HEK293 (cell line): ENCODE measurements at regions not wholly inside any gene's neighbourhood (a gene's known extent, or its start where the extent isn't known, plus 50 kb on each side); places are given as distances from the start of the nearest gene placed in this dataset.

Experiments used
- BCL11A ChIP-seq: fragments of 450-650 bp; formaldehyde crosslinking; IDR thresholded peaks from 2 replicates; pipeline ENCODE4 v1.5.1; 2016; ENCODE audit warnings: low read depth, missing biosample characterization, missing genetic modification characterization
- GLIS2 ChIP-seq: fragments of 450-650 bp; formaldehyde crosslinking; IDR thresholded peaks from 2 replicates; pipeline ENCODE4 v1.5.1; 2016; ENCODE audit warnings: missing biosample characterization, missing genetic modification characterization
- KLF16 ChIP-seq: fragments of 450-650 bp; formaldehyde crosslinking; IDR thresholded peaks from 2 replicates; pipeline ENCODE4 v1.5.1; 2017; ENCODE audit warnings: missing biosample characterization, missing genetic modification characterization
- ZNF202 ChIP-seq: fragments of 450-650 bp; formaldehyde crosslinking; IDR thresholded peaks from 2 replicates; pipeline ENCODE4 v1.5.1; 2016; ENCODE audit warnings: missing biosample characterization, missing genetic modification characterization, borderline replicate concordance
- ZNF23 ChIP-seq: fragments of 450-650 bp; formaldehyde crosslinking; IDR thresholded peaks from 2 replicates; pipeline ENCODE4 v1.5.1; 2016; ENCODE audit warnings: missing biosample characterization, missing genetic modification characterization, borderline replicate concordance
- ZNF274 ChIP-seq, 2 experiments: fragments of 200-500 bp in 1 of 2; fragments of 450-650 bp in 1 of 2; sonication (Bioruptor generic) in 1 of 2; formaldehyde crosslinking in 1 of 2; IDR thresholded peaks; 2 replicates each; pipeline versions ENCODE4 v1.5.1 to v1.6.1; 2014 to 2016; ENCODE audit warnings: borderline replicate concordance in 1 of 2, inconsistent platforms in 1 of 2, low read length in 1 of 2, missing biosample characterization in 1 of 2, missing genetic modification characterization in 1 of 2
- ZNF335 ChIP-seq: fragments of 450-650 bp; formaldehyde crosslinking; conservative IDR thresholded peaks from 2 replicates; pipeline ENCODE4 v1.5.1; 2016; ENCODE audit warnings: missing biosample characterization, missing genetic modification characterization
- ZNF549 ChIP-seq: fragments of 450-650 bp; IDR thresholded peaks from 2 replicates; pipeline ENCODE4 v1.5.1; 2018; ENCODE audit warnings: missing biosample characterization, missing genetic modification characterization, mild to moderate bottlenecking, inconsistent platforms, moderate library complexity
- ZNF629 ChIP-seq: fragments of 450-650 bp; formaldehyde crosslinking; IDR thresholded peaks from 2 replicates; pipeline ENCODE4 v1.5.1; 2017; ENCODE audit warnings: missing biosample characterization, missing genetic modification characterization
- ZNF707 ChIP-seq: fragments of 450-650 bp; formaldehyde crosslinking; IDR thresholded peaks from 2 replicates; pipeline ENCODE4 v1.5.1; 2016; ENCODE audit warnings: missing biosample characterization, missing genetic modification characterization
- ZNF792 ChIP-seq: fragments of 450-650 bp; formaldehyde crosslinking; IDR thresholded peaks from 2 replicates; pipeline ENCODE4 v1.5.1; 2016; ENCODE audit warnings: missing biosample characterization, missing genetic modification characterization
- TF ChIP-seq, protein P1 (sequence below): fragments of 450-650 bp; formaldehyde crosslinking; IDR thresholded peaks from 2 replicates; pipeline ENCODE4 v1.5.1; 2016; ENCODE audit warnings: missing biosample characterization, missing genetic modification characterization
- TF ChIP-seq, protein P2 (sequence below): fragments of 450-650 bp; formaldehyde crosslinking; IDR thresholded peaks from 2 replicates; pipeline ENCODE4 v1.5.1; 2016; ENCODE audit warnings: missing biosample characterization, missing genetic modification characterization

DNA sequence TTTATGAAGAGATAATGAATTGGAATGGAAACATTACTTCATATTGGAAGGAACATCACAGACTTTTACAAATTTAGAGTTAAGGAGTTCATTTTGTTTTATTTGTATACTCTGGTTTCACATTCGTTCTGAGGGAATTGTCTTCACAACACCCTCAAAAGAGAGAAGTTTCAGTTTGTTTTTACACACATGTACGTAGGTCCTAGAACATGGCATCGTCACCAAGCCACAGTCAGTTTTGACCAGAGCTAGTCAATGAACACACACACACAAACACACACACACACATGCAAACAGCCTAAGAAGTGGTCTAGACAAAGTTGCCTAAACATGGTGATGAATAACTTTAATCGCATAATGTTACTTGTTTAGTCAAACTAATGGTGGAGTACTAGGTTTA is 427.9 kb upstream of the BCHE start:
- TF ChIP-seq ZNF202 (tag by site-specific recombination) (no peak), ZNF335 (tag by site-specific recombination) (no peak), BCL11A (no peak), ZNF629 (tag by site-specific recombination) (no peak), ZNF792 (tag by site-specific recombination) (no peak), KLF16 (no peak), ZNF707 (tag by site-specific recombination) (no peak), ZNF549 (tag by site-specific recombination) (no peak), GLIS2 (tag by site-specific recombination) (no peak), ZNF274 (IDR thresholded peaks at IDR 0.05; ENCODE audit: low read length) (no peak), ZNF274 (tag by site-specific recombination; IDR thresholded peaks at IDR 0.05; ENCODE audit: borderline replicate concordance) (no peak), ZNF23 (tag by site-specific recombination) (no peak)
- TF ChIP-seq, protein P1, sequence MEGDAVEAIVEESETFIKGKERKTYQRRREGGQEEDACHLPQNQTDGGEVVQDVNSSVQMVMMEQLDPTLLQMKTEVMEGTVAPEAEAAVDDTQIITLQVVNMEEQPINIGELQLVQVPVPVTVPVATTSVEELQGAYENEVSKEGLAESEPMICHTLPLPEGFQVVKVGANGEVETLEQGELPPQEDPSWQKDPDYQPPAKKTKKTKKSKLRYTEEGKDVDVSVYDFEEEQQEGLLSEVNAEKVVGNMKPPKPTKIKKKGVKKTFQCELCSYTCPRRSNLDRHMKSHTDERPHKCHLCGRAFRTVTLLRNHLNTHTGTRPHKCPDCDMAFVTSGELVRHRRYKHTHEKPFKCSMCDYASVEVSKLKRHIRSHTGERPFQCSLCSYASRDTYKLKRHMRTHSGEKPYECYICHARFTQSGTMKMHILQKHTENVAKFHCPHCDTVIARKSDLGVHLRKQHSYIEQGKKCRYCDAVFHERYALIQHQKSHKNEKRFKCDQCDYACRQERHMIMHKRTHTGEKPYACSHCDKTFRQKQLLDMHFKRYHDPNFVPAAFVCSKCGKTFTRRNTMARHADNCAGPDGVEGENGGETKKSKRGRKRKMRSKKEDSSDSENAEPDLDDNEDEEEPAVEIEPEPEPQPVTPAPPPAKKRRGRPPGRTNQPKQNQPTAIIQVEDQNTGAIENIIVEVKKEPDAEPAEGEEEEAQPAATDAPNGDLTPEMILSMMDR (tag by site-specific recombination) = no peak
- TF ChIP-seq, protein P2, sequence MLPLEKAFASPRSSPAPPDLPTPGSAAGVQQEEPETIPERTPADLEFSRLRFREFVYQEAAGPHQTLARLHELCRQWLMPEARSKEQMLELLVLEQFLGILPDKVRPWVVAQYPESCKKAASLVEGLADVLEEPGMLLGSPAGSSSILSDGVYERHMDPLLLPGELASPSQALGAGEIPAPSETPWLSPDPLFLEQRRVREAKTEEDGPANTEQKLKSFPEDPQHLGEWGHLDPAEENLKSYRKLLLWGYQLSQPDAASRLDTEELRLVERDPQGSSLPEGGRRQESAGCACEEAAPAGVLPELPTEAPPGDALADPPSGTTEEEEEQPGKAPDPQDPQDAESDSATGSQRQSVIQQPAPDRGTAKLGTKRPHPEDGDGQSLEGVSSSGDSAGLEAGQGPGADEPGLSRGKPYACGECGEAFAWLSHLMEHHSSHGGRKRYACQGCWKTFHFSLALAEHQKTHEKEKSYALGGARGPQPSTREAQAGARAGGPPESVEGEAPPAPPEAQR = no peak
